ENCODE measurements at regions not wholly inside any gene's neighbourhood (a gene's known extent, or its start where the extent isn't known, plus 50 kb on each side); places are given as distances from the start of the nearest gene placed in this dataset.
"Not testable (repeated sequence)": the region's sequence is repeated elsewhere in the genome, so short reads cannot be mapped to it uniquely, and the experiment has no call there.

DNA sequence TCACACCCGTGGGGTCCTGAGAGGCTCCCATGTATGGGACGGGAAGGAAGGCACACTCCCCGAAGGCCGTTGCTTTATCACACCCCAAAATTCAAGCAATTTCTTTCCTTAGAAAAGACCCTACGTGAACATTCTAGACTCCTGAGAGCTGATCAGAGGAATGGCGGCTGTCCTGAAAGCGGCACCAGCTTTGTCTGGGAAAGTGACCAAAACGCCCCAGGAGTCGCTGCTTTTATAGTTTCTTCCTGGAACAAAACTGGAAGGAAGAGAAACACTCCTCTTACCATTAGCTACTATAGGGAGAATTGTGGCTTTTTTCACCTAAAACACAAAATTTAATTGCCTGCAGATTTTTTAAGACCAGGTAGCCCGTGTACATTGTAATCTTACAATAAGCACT, 261.8 kb upstream of the RNF32 start:
- peaks cover 12% of the 10 kb centered on the region for H3K4me1 ChIP-seq (ENCODE audit: insufficient read depth)
- H3K36me3 ChIP-seq (replicated peaks; ENCODE audit: insufficient read depth, low read depth): no peaks in the 10 kb centered on the region
- no peaks in the 10 kb centered on the region for H3K9me3 ChIP-seq (ENCODE audit: low read depth)
- WGBS (ENCODE audit: low lambda C conversion rate, missing lambda C conversion rate): 84% methylated on average over 10 of the region's 10 CpGs
- H3K4me3 ChIP-seq: no peak overlapping the region
- no peak overlapping the region for H3K4me2 ChIP-seq
- no peak overlapping the region for H3K27ac ChIP-seq
- no peaks in the 10 kb centered on the region for H3K9me2 ChIP-seq (replicated peaks; ENCODE audit: insufficient read depth)
- no peak overlapping the region for H2AFZ ChIP-seq
- no peaks in the 10 kb centered on the region for H3K27me3 ChIP-seq
- TF ChIP-seq EZH2 (IDR thresholded peaks at IDR 0.05; ENCODE audit: borderline replicate concordance): no peak
- TF ChIP-seq EZH2phosphoT487 (IDR thresholded peaks at IDR 0.05; ENCODE audit: low read depth, severe bottlenecking, unreplicated experiment): no peak
- no peak for TF ChIP-seq CTCF (IDR thresholded peaks at IDR 0.05; ENCODE audit: poor library complexity)
- no peaks in the 10 kb centered on the region for H4K20me1 ChIP-seq (ENCODE audit: insufficient read depth, poor library complexity, severe bottlenecking)
- no peak for DNase-seq (ENCODE audit: low spot score)
- H3K79me2 ChIP-seq: no peaks in the 10 kb centered on the region

GRCh38 chr7:156376317-156376716, 264.3 kb upstream of the RNF32 start:
- H3K9me2 ChIP-seq (replicated peaks; ENCODE audit: insufficient read depth): no peaks in the 10 kb centered on the region

GRCh38 chr7:156374335-156374734, 266.2 kb upstream of the RNF32 start:
- Histone ChIP-seq H3K9me3 (ENCODE audit: low read depth) (no peaks in the 10 kb centered on the region), H2AFZ (no peak overlapping the region), H3K27ac (no peak overlapping the region), H3K4me1 (ENCODE audit: insufficient read depth) (peaks cover 3% of the 10 kb centered on the region), H3K79me2 (no peaks in the 10 kb centered on the region), H3K4me3 (no peak overlapping the region), H3K27me3 (no peaks in the 10 kb centered on the region), H3K9me2 (replicated peaks; ENCODE audit: insufficient read depth) (no peaks in the 10 kb centered on the region), H4K20me1 (ENCODE audit: insufficient read depth, poor library complexity, severe bottlenecking) (no peaks in the 10 kb centered on the region), H3K36me3 (replicated peaks; ENCODE audit: insufficient read depth, low read depth) (no peaks in the 10 kb centered on the region), H3K4me2 (no peak overlapping the region)
- WGBS (ENCODE audit: low lambda C conversion rate, missing lambda C conversion rate): 93% methylated on average over 4 of the region's 4 CpGs
- TF ChIP-seq CTCF (IDR thresholded peaks at IDR 0.05; ENCODE audit: poor library complexity) (no peak), EZH2 (IDR thresholded peaks at IDR 0.05; ENCODE audit: borderline replicate concordance) (no peak), EZH2phosphoT487 (IDR thresholded peaks at IDR 0.05; ENCODE audit: low read depth, severe bottlenecking, unreplicated experiment) (no peak)
- no peak for DNase-seq (ENCODE audit: low spot score)

More at GRCh38 chr7:156376317-156376716, 264.3 kb upstream of the RNF32 start:
- no peaks in the 10 kb centered on the region for H3K27me3 ChIP-seq
- no peak overlapping the region for H3K4me3 ChIP-seq
- H3K9me3 ChIP-seq (ENCODE audit: low read depth): no peaks in the 10 kb centered on the region
- no peaks in the 10 kb centered on the region for H3K36me3 ChIP-seq (replicated peaks; ENCODE audit: insufficient read depth, low read depth)
- no peak overlapping the region for H3K27ac ChIP-seq
- no peaks in the 10 kb centered on the region for H3K79me2 ChIP-seq
- no peak for DNase-seq (ENCODE audit: low spot score)
- 84% methylated on average over 7 of the region's 7 CpGs for WGBS (ENCODE audit: low lambda C conversion rate, missing lambda C conversion rate)
- no peak overlapping the region for H3K4me2 ChIP-seq
- peaks cover 12% of the 10 kb centered on the region for H3K4me1 ChIP-seq (ENCODE audit: insufficient read depth)
- no peaks in the 10 kb centered on the region for H4K20me1 ChIP-seq (ENCODE audit: insufficient read depth, poor library complexity, severe bottlenecking)
- TF ChIP-seq EZH2 (IDR thresholded peaks at IDR 0.05; ENCODE audit: borderline replicate concordance) (no peak), EZH2phosphoT487 (IDR thresholded peaks at IDR 0.05; ENCODE audit: low read depth, severe bottlenecking, unreplicated experiment) (no peak), CTCF (IDR thresholded peaks at IDR 0.05; ENCODE audit: poor library complexity) (no peak)
- no peak overlapping the region for H2AFZ ChIP-seq

- H3K4me3 ChIP-seq; H4K20me1 ChIP-seq (ENCODE audit: insufficient read depth, poor library complexity, severe bottlenecking); H2AFZ ChIP-seq; H3K27ac ChIP-seq; H3K79me2 ChIP-seq; H3K36me3 ChIP-seq (replicated peaks; ENCODE audit: insufficient read depth, low read depth); DNase-seq (ENCODE audit: low spot score); H3K27me3 ChIP-seq; H3K4me2 ChIP-seq; H3K9me2 ChIP-seq (replicated peaks; ENCODE audit: insufficient read depth); H3K9me3 ChIP-seq (ENCODE audit: low read depth); H3K4me1 ChIP-seq (ENCODE audit: insufficient read depth): not testable (repeated sequence)
- 83% methylated on average over 6 of the region's 6 CpGs for WGBS (ENCODE audit: low lambda C conversion rate, missing lambda C conversion rate)
These were observed 270.6 kb upstream of the RNF32 start for GRCh38 chr7:156369929-156370328.

Data from hepatocyte (in vitro differentiated cells).